SK-N-SH (cell line): ENCODE measurements at regions not wholly inside any gene's neighbourhood (a gene's known extent, or its start where the extent isn't known, plus 50 kb on each side); places are given as distances from the start of the nearest gene placed in this dataset.

ENCODE experiments used
- CTCF ChIA-PET: fragments of 300-600, 350-600 bp; formaldehyde crosslinking; extraction: SDS; loops from one replicate; lab custom pipeline; 2021; lab: Yijun Ruan, JAX
- POLR2A ChIA-PET: fragments of 350-600 bp; sonication (Branson Sonifier 250); formaldehyde crosslinking; extraction: SDS; loops from one replicate; lab custom pipeline; 2020; ENCODE audit warnings: antibody characterized with exemption, inconsistent platforms; lab: Yijun Ruan, JAX
- DNase-seq: peaks from one replicate; pipeline ENCODE4 v3.0.0; 2012
- H2AFZ ChIP-seq: fragments of 200-600 bp; sonication (generic); 2 replicates; pipeline ENCODE4 v1.8.1; 2016; ENCODE audit warnings: antibody characterized with exemption, mild to moderate bottlenecking, low read depth
- H3F3A ChIP-seq: fragments of 200-600 bp; sonication (generic); replicated peaks from 2 replicates; pipeline ENCODE3; 2016; ENCODE audit warnings: antibody characterized with exemption, mild to moderate bottlenecking; ENCODE audit not compliant: insufficient read depth
- H3K27ac ChIP-seq, 2 experiments: fragments of 200-500 bp in 1 of 2; fragments of 200-600 bp in 1 of 2; sonication (Bioruptor generic) in 1 of 2; sonication (generic), shearing (Covaris generic) in 1 of 2; 2 replicates each; pipeline versions ENCODE4 v1.5.1 to v1.6.1; 2014 to 2016; ENCODE audit warnings: low read depth in 2 of 2, inconsistent platforms in 1 of 2, low read length in 1 of 2, mild to moderate bottlenecking in 1 of 2, mixed read lengths in 1 of 2
- H3K27me3 ChIP-seq: fragments of 200-600 bp; sonication (generic), shearing (Covaris generic); 2 replicates; pipeline ENCODE4 v1.6.1; 2016; ENCODE audit warnings: mixed run types; ENCODE audit not compliant: insufficient read depth
- H3K36me3 ChIP-seq, 2 experiments: fragments of 200-500 bp in 1 of 2; fragments of 200-600 bp in 1 of 2; sonication (Bioruptor generic) in 1 of 2; sonication (generic) in 1 of 2; replicated peaks in 1 of 2; 2 replicates each; pipeline versions ENCODE3 to v1.5.1; 2014 to 2016; ENCODE audit warnings: low read length in 1 of 2, mild to moderate bottlenecking in 1 of 2; ENCODE audit not compliant: insufficient read depth in 2 of 2, control insufficient read depth in 1 of 2
- H3K4me1 ChIP-seq, 2 experiments: fragments of 200-500 bp in 1 of 2; fragments of 200-600 bp in 1 of 2; sonication (Bioruptor generic) in 1 of 2; sonication (generic), shearing (Covaris generic) in 1 of 2; 2 replicates each; pipeline versions ENCODE4 v1.5.1 to v1.6.1; 2014 to 2016; ENCODE audit warnings: low read depth in 1 of 2, low read length in 1 of 2, mixed run types in 1 of 2; ENCODE audit not compliant: insufficient read depth in 2 of 2, control insufficient read depth in 1 of 2
- H3K4me2 ChIP-seq: fragments of 200-600 bp; sonication (generic), shearing (Covaris generic); 2 replicates; pipeline ENCODE4 v1.6.1; 2017; ENCODE audit warnings: mixed run types
- H3K4me3 ChIP-seq, 2 experiments: fragments of 200-500 bp in 1 of 2; fragments of 200-600 bp in 1 of 2; sonication (Bioruptor generic) in 1 of 2; sonication (generic), shearing (Covaris generic) in 1 of 2; 2 replicates each; pipeline versions ENCODE4 v1.5.1 to v1.8.1; 2014 to 2016; ENCODE audit warnings: low read depth in 2 of 2, inconsistent platforms in 1 of 2, low read length in 1 of 2, mild to moderate bottlenecking in 1 of 2, mixed read lengths in 1 of 2, moderate library complexity in 1 of 2
- H3K79me2 ChIP-seq: fragments of 200-600 bp; sonication (generic); 2 replicates; pipeline ENCODE4 v1.8.1; 2017; ENCODE audit warnings: mild to moderate bottlenecking; ENCODE audit not compliant: insufficient read depth
- H3K9ac ChIP-seq: fragments of 200-600 bp; sonication (generic); 2 replicates; pipeline ENCODE4 v1.6.1; 2017; ENCODE audit warnings: mixed run types
- H3K9me2 ChIP-seq: fragments of 200-600 bp; sonication (generic); 2 replicates; pipeline ENCODE4 v1.6.1; 2017; ENCODE audit warnings: mixed run types
- H3K9me3 ChIP-seq: fragments of 200-600 bp; sonication (generic); 2 replicates; pipeline ENCODE4 v1.6.1; 2017; ENCODE audit warnings: mixed run types, mild to moderate bottlenecking, moderate library complexity
- H4K20me1 ChIP-seq: fragments of 200-600 bp; sonication (generic); 2 replicates; pipeline ENCODE4 v1.6.1; 2017; ENCODE audit warnings: mild to moderate bottlenecking, mixed run types; ENCODE audit not compliant: insufficient read depth
- CHD2 ChIP-seq: fragments of 150-350 bp; IDR thresholded peaks from 2 replicates; pipeline ENCODE4 v1.6.1; 2018; ENCODE audit warnings: low read length; ENCODE audit not compliant: partially characterized antibody
- ELF1 ChIP-seq: IDR thresholded peaks from 2 replicates; pipeline ENCODE4 v1.4.0; 2012
- EP300 ChIP-seq, 2 experiments: IDR thresholded peaks; 2 replicates each; pipeline versions ENCODE4 v1.4.0 to v1.6.1; 2012; ENCODE audit warnings: borderline replicate concordance in 1 of 2, low read depth in 1 of 2, low read length in 1 of 2
- FOXJ3 ChIP-seq: sonication (generic); formaldehyde crosslinking; IDR thresholded peaks from 2 replicates; pipeline ENCODE4 v1.5.1; 2020; ENCODE audit warnings: mild to moderate bottlenecking, missing genetic modification reagents
- FOXM1 ChIP-seq: IDR thresholded peaks from 2 replicates; pipeline ENCODE4 v1.4.0; 2012; ENCODE audit warnings: low read depth, mild to moderate bottlenecking
- GABPA ChIP-seq: IDR thresholded peaks from 2 replicates; pipeline ENCODE4 v1.4.0; 2012; ENCODE audit warnings: low read depth, mild to moderate bottlenecking
- GATA2 ChIP-seq: sonication (generic); formaldehyde crosslinking; IDR thresholded peaks from 2 replicates; pipeline ENCODE4 v1.5.0; 2020; ENCODE audit warnings: mild to moderate bottlenecking, missing genetic modification reagents
- JUND ChIP-seq: IDR thresholded peaks from 2 replicates; pipeline ENCODE4 v1.4.0; 2012
- MEF2A ChIP-seq: IDR thresholded peaks from 2 replicates; pipeline ENCODE4 v1.4.0; 2012; ENCODE audit warnings: low read depth, borderline replicate concordance
- MXI1 ChIP-seq: IDR thresholded peaks from 2 replicates; pipeline ENCODE4 v1.6.1; 2012; ENCODE audit warnings: mild to moderate bottlenecking, low read depth, low read length, improper control_type of control experiment
- NFIC ChIP-seq: IDR thresholded peaks from 2 replicates; pipeline ENCODE4 v1.4.0; 2012; ENCODE audit warnings: borderline replicate concordance
- NRF1 ChIP-seq: IDR thresholded peaks from 2 replicates; pipeline ENCODE4 v1.6.1; 2012; ENCODE audit warnings: low read depth, mild to moderate bottlenecking, low read length
- POLR2AphosphoS5 ChIP-seq: IDR thresholded peaks from 2 replicates; pipeline ENCODE4 v1.6.1; 2012; ENCODE audit warnings: low read depth, low read length
- RAD21 ChIP-seq: IDR thresholded peaks from 2 replicates; pipeline ENCODE4 v1.6.1; 2012; ENCODE audit warnings: mild to moderate bottlenecking, low read length
- RCOR1 ChIP-seq: fragments of 150-350 bp; IDR thresholded peaks from 2 replicates; pipeline ENCODE4 v1.6.1; 2017; ENCODE audit warnings: antibody characterized with exemption, low read length
- RFX5 ChIP-seq: IDR thresholded peaks from 2 replicates; pipeline ENCODE4 v1.6.1; 2012; ENCODE audit warnings: mild to moderate bottlenecking, improper control_type of control experiment, low read length
- RXRA ChIP-seq: IDR thresholded peaks from 2 replicates; pipeline ENCODE4 v1.4.0; 2012; ENCODE audit warnings: low read depth, mild to moderate bottlenecking, borderline replicate concordance
- SMC3 ChIP-seq: IDR thresholded peaks from 2 replicates; pipeline ENCODE4 v1.6.1; 2012; ENCODE audit warnings: low read depth, low read length, improper control_type of control experiment
- TCF12 ChIP-seq: IDR thresholded peaks from 2 replicates; pipeline ENCODE4 v1.4.0; 2012
- TEAD4 ChIP-seq: IDR thresholded peaks from 2 replicates; pipeline ENCODE4 v1.4.0; 2012; ENCODE audit warnings: mild to moderate bottlenecking, borderline replicate concordance; ENCODE audit not compliant: insufficient read depth
- TF ChIP-seq, protein P1 (sequence below): fragments of 200-600 bp; sonication (generic); IDR thresholded peaks from 2 replicates; pipeline ENCODE4 v1.6.1; 2017; ENCODE audit warnings: antibody characterized with exemption, mild to moderate bottlenecking, moderate library complexity
- TF ChIP-seq, protein P2 (sequence below): IDR thresholded peaks from 2 replicates; pipeline ENCODE4 v1.4.0; 2012; ENCODE audit warnings: low read depth, borderline replicate concordance
- TF ChIP-seq, protein P3 (sequence below): IDR thresholded peaks from 2 replicates; pipeline ENCODE4 v1.4.0; 2012; ENCODE audit warnings: low read depth, borderline replicate concordance
- TF ChIP-seq, protein P4 (sequence below): IDR thresholded peaks from 2 replicates; pipeline ENCODE4 v1.4.0; 2012; ENCODE audit warnings: low read depth
- TF ChIP-seq, protein P5 (sequence below): IDR thresholded peaks from 2 replicates; pipeline ENCODE4; 2012

DNA sequence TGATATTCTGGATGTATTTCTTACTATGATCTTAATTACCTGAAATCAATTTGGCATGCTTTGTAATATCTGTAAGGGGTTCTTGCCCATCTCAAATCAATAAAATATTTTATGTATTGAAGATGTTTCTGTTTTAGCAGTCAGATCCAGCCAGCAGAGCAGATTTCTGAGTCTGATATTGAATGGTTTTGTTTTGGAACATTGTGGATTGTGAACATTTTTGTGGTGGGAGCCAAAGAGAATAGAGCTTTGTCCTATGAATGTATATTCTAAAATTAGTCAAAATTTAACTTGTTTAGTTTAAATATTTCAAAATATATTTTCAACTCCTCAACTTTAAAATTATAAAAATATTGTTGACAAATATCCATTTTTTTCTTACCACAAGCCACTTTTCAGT lies 197.0 kb downstream of the UBE2E3 start:
- H2AFZ ChIP-seq: no peak overlapping the region
- H3F3A ChIP-seq: no peaks in the 10 kb centered on the region
- no peak overlapping the region for H3K4me2 ChIP-seq
- CTCF ChIA-PET: interaction anchor here (0.6 kb wide), 1 partner anchor 739 kb away, joined by 3 read pairs; no protein-coding TSS in a partner anchor
- TF ChIP-seq NFIC (no peak), NRF1 (no peak), TCF12 (no peak), CHD2 (no peak), RXRA (no peak), FOXJ3 (CRISPR knock-in tag) (no peak), RAD21 (no peak), SMC3 (no peak), JUND (no peak), ELF1 (no peak), GABPA (no peak), GATA2 (CRISPR knock-in tag) (no peak)
- TF ChIP-seq, protein P1, sequence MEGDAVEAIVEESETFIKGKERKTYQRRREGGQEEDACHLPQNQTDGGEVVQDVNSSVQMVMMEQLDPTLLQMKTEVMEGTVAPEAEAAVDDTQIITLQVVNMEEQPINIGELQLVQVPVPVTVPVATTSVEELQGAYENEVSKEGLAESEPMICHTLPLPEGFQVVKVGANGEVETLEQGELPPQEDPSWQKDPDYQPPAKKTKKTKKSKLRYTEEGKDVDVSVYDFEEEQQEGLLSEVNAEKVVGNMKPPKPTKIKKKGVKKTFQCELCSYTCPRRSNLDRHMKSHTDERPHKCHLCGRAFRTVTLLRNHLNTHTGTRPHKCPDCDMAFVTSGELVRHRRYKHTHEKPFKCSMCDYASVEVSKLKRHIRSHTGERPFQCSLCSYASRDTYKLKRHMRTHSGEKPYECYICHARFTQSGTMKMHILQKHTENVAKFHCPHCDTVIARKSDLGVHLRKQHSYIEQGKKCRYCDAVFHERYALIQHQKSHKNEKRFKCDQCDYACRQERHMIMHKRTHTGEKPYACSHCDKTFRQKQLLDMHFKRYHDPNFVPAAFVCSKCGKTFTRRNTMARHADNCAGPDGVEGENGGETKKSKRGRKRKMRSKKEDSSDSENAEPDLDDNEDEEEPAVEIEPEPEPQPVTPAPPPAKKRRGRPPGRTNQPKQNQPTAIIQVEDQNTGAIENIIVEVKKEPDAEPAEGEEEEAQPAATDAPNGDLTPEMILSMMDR: no peak
- TF ChIP-seq, protein P2, sequence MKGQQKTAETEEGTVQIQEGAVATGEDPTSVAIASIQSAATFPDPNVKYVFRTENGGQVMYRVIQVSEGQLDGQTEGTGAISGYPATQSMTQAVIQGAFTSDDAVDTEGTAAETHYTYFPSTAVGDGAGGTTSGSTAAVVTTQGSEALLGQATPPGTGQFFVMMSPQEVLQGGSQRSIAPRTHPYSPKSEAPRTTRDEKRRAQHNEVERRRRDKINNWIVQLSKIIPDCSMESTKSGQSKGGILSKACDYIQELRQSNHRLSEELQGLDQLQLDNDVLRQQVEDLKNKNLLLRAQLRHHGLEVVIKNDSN: no peak
- H3K27ac ChIP-seq: no peak overlapping the region
- no peaks in the 10 kb centered on the region for H3K9me2 ChIP-seq
- POLR2A ChIA-PET: no interaction called here
- DNase-seq: no peak
- H3K4me3 ChIP-seq: no peak overlapping the region
- no peaks in the 10 kb centered on the region for H3K79me2 ChIP-seq
- no peak overlapping the region for H3K9ac ChIP-seq
- no peaks in the 10 kb centered on the region for H4K20me1 ChIP-seq
- H3K27me3 ChIP-seq: no peaks in the 10 kb centered on the region
- no peaks in the 10 kb centered on the region for H3K9me3 ChIP-seq
- H3K36me3 ChIP-seq: no peaks in the 10 kb centered on the region
- no peaks in the 10 kb centered on the region; a peak in 1 of 4 replicates for H3K4me1 ChIP-seq

DNA sequence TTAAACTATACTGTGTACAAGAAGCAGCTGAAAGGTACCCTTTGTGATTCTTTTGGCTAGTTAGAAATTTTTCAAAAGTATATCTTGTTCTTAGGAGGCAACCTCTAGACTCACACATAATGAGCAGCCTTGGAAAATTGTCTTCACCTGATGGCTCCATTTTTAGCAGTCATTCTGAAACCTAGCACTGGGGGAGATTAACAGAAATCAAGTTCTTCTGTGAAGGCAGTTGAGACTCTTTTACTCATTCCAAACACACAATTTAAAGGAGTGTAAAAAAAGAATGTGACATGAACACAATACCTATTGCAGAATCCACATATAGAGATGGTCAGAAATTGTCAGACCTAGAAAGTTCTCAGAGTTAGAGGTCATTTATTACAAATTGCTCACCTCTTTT lies 197.7 kb downstream of the UBE2E3 start:
- Histone ChIP-seq H3K4me1 (no peaks in the 10 kb centered on the region; a peak in 1 of 4 replicates), H3F3A (no peaks in the 10 kb centered on the region), H4K20me1 (no peaks in the 10 kb centered on the region), H3K4me3 (no peak overlapping the region), H3K9ac (no peak overlapping the region), H2AFZ (no peak overlapping the region), H3K9me3 (no peaks in the 10 kb centered on the region), H3K36me3 (no peaks in the 10 kb centered on the region), H3K4me2 (no peak overlapping the region), H3K79me2 (no peaks in the 10 kb centered on the region), H3K27ac (no peak overlapping the region), H3K27me3 (no peaks in the 10 kb centered on the region), H3K9me2 (no peaks in the 10 kb centered on the region)
- ChIA-PET POLR2A (no interaction called here), CTCF (interaction anchor here (1.5 kb wide), 1 partner anchor 28 kb away, joined by 3 read pairs; no protein-coding TSS in a partner anchor)
- no peak for DNase-seq
- TF ChIP-seq TEAD4: no peak
- TF ChIP-seq POLR2AphosphoS5: no peak
- TF ChIP-seq, protein P3, sequence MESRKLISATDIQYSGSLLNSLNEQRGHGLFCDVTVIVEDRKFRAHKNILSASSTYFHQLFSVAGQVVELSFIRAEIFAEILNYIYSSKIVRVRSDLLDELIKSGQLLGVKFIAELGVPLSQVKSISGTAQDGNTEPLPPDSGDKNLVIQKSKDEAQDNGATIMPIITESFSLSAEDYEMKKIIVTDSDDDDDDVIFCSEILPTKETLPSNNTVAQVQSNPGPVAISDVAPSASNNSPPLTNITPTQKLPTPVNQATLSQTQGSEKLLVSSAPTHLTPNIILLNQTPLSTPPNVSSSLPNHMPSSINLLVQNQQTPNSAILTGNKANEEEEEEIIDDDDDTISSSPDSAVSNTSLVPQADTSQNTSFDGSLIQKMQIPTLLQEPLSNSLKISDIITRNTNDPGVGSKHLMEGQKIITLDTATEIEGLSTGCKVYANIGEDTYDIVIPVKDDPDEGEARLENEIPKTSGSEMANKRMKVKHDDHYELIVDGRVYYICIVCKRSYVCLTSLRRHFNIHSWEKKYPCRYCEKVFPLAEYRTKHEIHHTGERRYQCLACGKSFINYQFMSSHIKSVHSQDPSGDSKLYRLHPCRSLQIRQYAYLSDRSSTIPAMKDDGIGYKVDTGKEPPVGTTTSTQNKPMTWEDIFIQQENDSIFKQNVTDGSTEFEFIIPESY: no peak
- TF ChIP-seq MEF2A: no peak
- TF ChIP-seq FOXM1: no peak
- no peak for TF ChIP-seq RCOR1
- TF ChIP-seq EP300 (IDR thresholded peaks at IDR 0.05; ENCODE audit: borderline replicate concordance in 1 of 2, low read depth in 1 of 2, low read length in 1 of 2): no peak
- TF ChIP-seq, protein P2: no peak
- TF ChIP-seq ELF1: no peak
- TF ChIP-seq RFX5: no peak
- TF ChIP-seq NFIC: no peak
- TF ChIP-seq, protein P4, sequence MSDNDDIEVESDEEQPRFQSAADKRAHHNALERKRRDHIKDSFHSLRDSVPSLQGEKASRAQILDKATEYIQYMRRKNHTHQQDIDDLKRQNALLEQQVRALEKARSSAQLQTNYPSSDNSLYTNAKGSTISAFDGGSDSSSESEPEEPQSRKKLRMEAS: no peak
- TF ChIP-seq SMC3: no peak
- no peak for TF ChIP-seq GABPA
- no peak for TF ChIP-seq NRF1
- TF ChIP-seq, protein P5, sequence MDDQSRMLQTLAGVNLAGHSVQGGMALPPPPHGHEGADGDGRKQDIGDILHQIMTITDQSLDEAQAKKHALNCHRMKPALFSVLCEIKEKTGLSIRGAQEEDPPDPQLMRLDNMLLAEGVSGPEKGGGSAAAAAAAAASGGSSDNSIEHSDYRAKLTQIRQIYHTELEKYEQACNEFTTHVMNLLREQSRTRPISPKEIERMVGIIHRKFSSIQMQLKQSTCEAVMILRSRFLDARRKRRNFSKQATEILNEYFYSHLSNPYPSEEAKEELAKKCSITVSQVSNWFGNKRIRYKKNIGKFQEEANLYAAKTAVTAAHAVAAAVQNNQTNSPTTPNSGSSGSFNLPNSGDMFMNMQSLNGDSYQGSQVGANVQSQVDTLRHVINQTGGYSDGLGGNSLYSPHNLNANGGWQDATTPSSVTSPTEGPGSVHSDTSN: no peak
- TF ChIP-seq MXI1: no peak
